KMS-11 (cell line): ENCODE measurements at regions not wholly inside any gene's neighbourhood (a gene's known extent, or its start where the extent isn't known, plus 50 kb on each side); places are given as distances from the start of the nearest gene placed in this dataset.

Source experiments
- H2AFZ ChIP-seq: fragments of 200-600 bp; sonication (generic); 2 replicates; pipeline ENCODE4 v1.6.1; 2016; ENCODE audit warnings: antibody characterized with exemption, mixed run types, low read depth
- H3K27ac ChIP-seq: fragments of 200-600 bp; sonication (generic); 2 replicates; pipeline ENCODE4 v1.6.1; 2016; ENCODE audit warnings: mild to moderate bottlenecking, mixed run types
- H3K27me3 ChIP-seq: fragments of 200-600 bp; sonication (generic); 2 replicates; pipeline ENCODE4 v1.6.1; 2017; ENCODE audit warnings: mild to moderate bottlenecking, low read depth, mixed run types, moderate library complexity; ENCODE audit not compliant: insufficient read depth
- H3K36me3 ChIP-seq: fragments of 200-600 bp; sonication (generic); 2 replicates; pipeline ENCODE4 v1.6.1; 2017; ENCODE audit warnings: mild to moderate bottlenecking, mixed run types; ENCODE audit not compliant: insufficient read depth
- H3K4me1 ChIP-seq: fragments of 200-600 bp; sonication (generic); 2 replicates; pipeline ENCODE4 v1.6.1; 2016; ENCODE audit warnings: mild to moderate bottlenecking, low read depth, mixed run types; ENCODE audit not compliant: poor library complexity, severe bottlenecking
- H3K4me2 ChIP-seq: fragments of 200-600 bp; sonication (generic); 2 replicates; pipeline ENCODE4 v1.7.0; 2016; ENCODE audit warnings: mild to moderate bottlenecking, mixed run types
- H3K4me3 ChIP-seq: fragments of 200-600 bp; sonication (generic); IDR thresholded peaks from 2 replicates; pipeline ENCODE4 v1.6.1; 2017; ENCODE audit warnings: low read depth, low read length, mixed read lengths; ENCODE audit not compliant: insufficient read depth
- H3K79me2 ChIP-seq: fragments of 200-600 bp; sonication (generic); 2 replicates; pipeline ENCODE4 v1.6.1; 2016; ENCODE audit warnings: low read depth, mixed run types; ENCODE audit not compliant: insufficient read depth
- H3K9ac ChIP-seq: fragments of 200-600 bp; sonication (generic); 2 replicates; pipeline ENCODE4 v1.6.1; 2016; ENCODE audit warnings: mild to moderate bottlenecking, mixed run types
- H4K20me1 ChIP-seq: fragments of 200-600 bp; sonication (generic); 2 replicates; pipeline ENCODE4 v1.6.1; 2016; ENCODE audit warnings: mild to moderate bottlenecking, mixed run types; ENCODE audit not compliant: insufficient read depth
- TF ChIP-seq, protein P1 (sequence below): fragments of 200-600 bp; sonication (generic); conservative IDR thresholded peaks from 2 replicates; pipeline ENCODE4 v1.6.1; 2017; ENCODE audit warnings: low read depth, mild to moderate bottlenecking, antibody characterized with exemption, low read length, moderate library complexity, mixed read lengths

DNA sequence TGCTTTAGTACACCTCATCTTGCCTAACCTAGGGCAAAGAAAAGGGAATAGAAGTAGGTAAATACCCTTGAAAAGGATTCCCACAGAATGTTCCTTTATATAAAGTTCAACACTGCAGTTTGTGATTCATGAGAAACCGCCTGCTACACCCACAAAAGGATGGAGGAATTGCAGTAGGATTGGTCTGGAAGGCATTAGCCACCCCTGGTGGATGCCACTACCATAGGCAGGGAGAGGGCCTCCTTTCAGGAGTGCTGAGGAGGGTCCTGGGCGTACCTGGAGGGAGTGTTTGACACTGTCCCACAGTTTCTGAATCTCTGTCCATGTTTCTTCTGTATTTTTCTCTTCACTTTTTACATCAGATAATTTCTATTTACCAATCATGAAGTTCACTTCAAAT is 221.8 kb upstream of the TMEM72 start:
- Histone ChIP-seq H3K4me3 (no peak overlapping the region), H3K4me1 (no peaks in the 10 kb centered on the region), H4K20me1 (no peaks in the 10 kb centered on the region), H3K79me2 (no peaks in the 10 kb centered on the region), H3K27ac (no peak overlapping the region), H3K9ac (no peak overlapping the region), H3K4me2 (no peak overlapping the region), H2AFZ (no peak overlapping the region), H3K27me3 (no peaks in the 10 kb centered on the region), H3K36me3 (no peaks in the 10 kb centered on the region)
- TF ChIP-seq, protein P1, sequence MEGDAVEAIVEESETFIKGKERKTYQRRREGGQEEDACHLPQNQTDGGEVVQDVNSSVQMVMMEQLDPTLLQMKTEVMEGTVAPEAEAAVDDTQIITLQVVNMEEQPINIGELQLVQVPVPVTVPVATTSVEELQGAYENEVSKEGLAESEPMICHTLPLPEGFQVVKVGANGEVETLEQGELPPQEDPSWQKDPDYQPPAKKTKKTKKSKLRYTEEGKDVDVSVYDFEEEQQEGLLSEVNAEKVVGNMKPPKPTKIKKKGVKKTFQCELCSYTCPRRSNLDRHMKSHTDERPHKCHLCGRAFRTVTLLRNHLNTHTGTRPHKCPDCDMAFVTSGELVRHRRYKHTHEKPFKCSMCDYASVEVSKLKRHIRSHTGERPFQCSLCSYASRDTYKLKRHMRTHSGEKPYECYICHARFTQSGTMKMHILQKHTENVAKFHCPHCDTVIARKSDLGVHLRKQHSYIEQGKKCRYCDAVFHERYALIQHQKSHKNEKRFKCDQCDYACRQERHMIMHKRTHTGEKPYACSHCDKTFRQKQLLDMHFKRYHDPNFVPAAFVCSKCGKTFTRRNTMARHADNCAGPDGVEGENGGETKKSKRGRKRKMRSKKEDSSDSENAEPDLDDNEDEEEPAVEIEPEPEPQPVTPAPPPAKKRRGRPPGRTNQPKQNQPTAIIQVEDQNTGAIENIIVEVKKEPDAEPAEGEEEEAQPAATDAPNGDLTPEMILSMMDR: no peak

DNA sequence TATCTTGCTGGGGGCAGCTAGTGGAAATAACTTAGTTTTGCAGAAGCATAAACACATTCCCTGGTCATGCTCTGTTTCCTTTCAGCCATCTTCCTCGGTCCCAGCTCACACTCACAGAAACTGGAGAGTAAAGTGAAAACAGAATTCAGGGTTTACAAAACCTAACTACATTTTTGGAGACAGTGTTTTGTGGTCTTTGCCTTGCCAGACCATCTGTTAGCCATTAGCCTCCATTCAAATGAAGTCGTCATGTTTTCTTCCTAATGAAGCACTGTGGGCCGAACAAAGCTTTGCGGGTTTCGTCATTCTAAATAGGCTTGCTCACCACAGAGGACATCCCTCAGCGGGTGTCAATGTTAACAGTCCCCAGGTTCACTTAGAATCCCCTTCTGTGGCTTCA is 214.6 kb upstream of the TMEM72 start:
- Histone ChIP-seq H3K4me3 (no peak overlapping the region), H3K4me2 (no peak overlapping the region), H3K9ac (no peak overlapping the region), H3K27me3 (no peaks in the 10 kb centered on the region), H2AFZ (no peak overlapping the region), H4K20me1 (no peaks in the 10 kb centered on the region), H3K4me1 (no peaks in the 10 kb centered on the region), H3K79me2 (no peaks in the 10 kb centered on the region), H3K36me3 (no peaks in the 10 kb centered on the region), H3K27ac (no peak overlapping the region)
- TF ChIP-seq, protein P1: no peak

DNA sequence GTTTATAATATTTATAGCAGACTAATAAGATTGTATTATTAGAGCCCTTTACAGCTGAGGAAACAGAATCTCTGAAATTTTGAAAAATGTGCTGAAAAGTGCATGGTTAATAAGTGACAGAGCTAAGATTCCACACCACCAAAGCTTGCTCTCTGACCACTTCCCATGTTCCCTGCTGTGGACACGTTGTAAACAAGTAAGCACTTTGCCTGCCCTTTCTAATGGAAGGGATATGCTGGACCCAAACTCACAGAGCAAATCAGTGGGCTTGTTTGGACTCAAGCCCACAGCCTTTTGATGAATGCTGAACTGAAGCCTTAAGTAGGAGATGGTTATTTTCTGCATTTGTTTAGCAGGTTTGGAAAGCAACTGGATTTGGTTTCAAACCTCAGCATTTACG is 214.0 kb upstream of the TMEM72 start:
- TF ChIP-seq, protein P1: no peak
- Histone ChIP-seq H3K79me2 (no peaks in the 10 kb centered on the region), H3K9ac (no peak overlapping the region), H3K4me1 (no peaks in the 10 kb centered on the region), H3K36me3 (no peaks in the 10 kb centered on the region), H3K27me3 (no peaks in the 10 kb centered on the region), H3K4me3 (no peak overlapping the region), H4K20me1 (no peaks in the 10 kb centered on the region), H3K27ac (no peak overlapping the region), H2AFZ (no peak overlapping the region), H3K4me2 (no peak overlapping the region)

DNA sequence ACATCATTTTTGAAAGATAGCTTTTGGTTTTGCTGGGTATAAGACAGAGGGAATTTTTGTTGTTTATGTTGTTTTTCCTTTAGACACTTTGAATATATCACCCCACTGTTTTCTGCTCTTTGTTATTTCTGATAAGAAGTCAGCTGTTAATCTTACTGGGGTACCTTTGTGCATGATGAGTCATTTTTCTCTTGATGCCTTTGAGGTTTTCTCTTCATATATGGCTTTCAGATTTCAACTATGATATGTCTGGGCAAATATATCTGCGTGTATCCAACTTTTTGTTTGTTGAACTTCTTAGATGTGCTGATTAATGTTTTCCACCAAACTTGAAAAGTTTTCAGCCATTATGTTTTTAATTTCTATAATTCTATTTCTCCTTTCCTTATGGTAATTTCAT is 208.6 kb upstream of the TMEM72 start:
- Histone ChIP-seq H3K4me2 (no peak overlapping the region), H3K9ac (no peak overlapping the region), H3K4me3 (no peak overlapping the region), H3K27me3 (no peaks in the 10 kb centered on the region), H3K27ac (no peak overlapping the region), H3K79me2 (no peaks in the 10 kb centered on the region), H2AFZ (no peak overlapping the region), H3K4me1 (no peaks in the 10 kb centered on the region), H4K20me1 (no peaks in the 10 kb centered on the region), H3K36me3 (no peaks in the 10 kb centered on the region)
- TF ChIP-seq, protein P1: no peak
